H1 (cell line): ENCODE measurements at regions not wholly inside any gene's neighbourhood (a gene's known extent, or its start where the extent isn't known, plus 50 kb on each side); places are given as distances from the start of the nearest gene placed in this dataset.

Experiments used
- CTCF ChIA-PET: fragments of 300-600 bp; sonication (Branson Sonifier 250); formaldehyde crosslinking; loops from one replicate; lab custom pipeline; 2021; ENCODE audit not compliant: partially characterized antibody; lab: Charles Lee
- POLR2A ChIA-PET: fragments of 300-600 bp; sonication (Branson Sonifier 250); formaldehyde crosslinking; loops from one replicate; lab custom pipeline; 2021; ENCODE audit warnings: inconsistent platforms; ENCODE audit not compliant: partially characterized antibody; lab: Charles Lee
- DNase-seq, 2 experiments: peaks; one replicate each; pipeline versions ENCODE4 v3.0.0 to v3.0.0-alpha.2; 2010 to 2022; ENCODE audit warnings: low spot score in 2 of 2, low read depth in 1 of 2, mixed read lengths in 1 of 2
- FAIRE-seq: peaks from 2 replicates; lab custom pipeline; 2011; peaks lifted over from hg19 to GRCh38; lab: Jason Lieb, UNC
- H2AFZ ChIP-seq: 2 replicates; pipeline ENCODE4 v1.8.1; 2012; ENCODE audit warnings: low read length, inconsistent platforms
- H2AK5ac ChIP-seq: 2 replicates; pipeline ENCODE4 v1.6.1; 2013; ENCODE audit warnings: low read depth, low read length
- H2BK120ac ChIP-seq: replicated peaks from 2 replicates; pipeline ENCODE3; 2013; ENCODE audit warnings: low read depth, low read length, inconsistent platforms
- H2BK12ac ChIP-seq: 2 replicates; pipeline ENCODE4 v1.6.1; 2013; ENCODE audit warnings: low read depth, low read length
- H2BK15ac ChIP-seq: 2 replicates; pipeline ENCODE4 v1.6.1; 2013; ENCODE audit warnings: low read length
- H2BK20ac ChIP-seq: 2 replicates; pipeline ENCODE4 v1.6.1; 2013; ENCODE audit warnings: low read length
- H2BK5ac ChIP-seq: 2 replicates; pipeline ENCODE4 v1.6.1; 2013; ENCODE audit warnings: low read depth, low read length
- H3K14ac ChIP-seq: 2 replicates; pipeline ENCODE4 v1.6.1; 2013; ENCODE audit warnings: inconsistent platforms; ENCODE audit not compliant: insufficient read length
- H3K18ac ChIP-seq: 2 replicates; pipeline ENCODE4 v1.6.1; 2013; ENCODE audit warnings: low read length; ENCODE audit errors: extremely low read depth
- H3K23ac ChIP-seq: 2 replicates; pipeline ENCODE4 v1.6.1; 2013; ENCODE audit warnings: inconsistent platforms; ENCODE audit not compliant: insufficient read length
- H3K23me2 ChIP-seq: 2 replicates; pipeline ENCODE4 v1.6.1; 2013; ENCODE audit warnings: low read depth, low read length
- H3K27ac ChIP-seq: 2 replicates; pipeline ENCODE4 v1.6.1; 2011; ENCODE audit warnings: low read depth, low read length, inconsistent platforms
- H3K27me3 ChIP-seq, 4 experiments: replicated peaks in 1 of 4; 1 replicate in 1 of 4; 2 replicates in 3 of 4; pipeline versions ENCODE4 v1.6.1 to v1.8.1; 2011 to 2013; ENCODE audit warnings: low read length in 3 of 4, mild to moderate bottlenecking in 3 of 4, inconsistent platforms in 2 of 4, mixed read lengths in 2 of 4, moderate library complexity in 1 of 4; ENCODE audit not compliant: control insufficient read depth in 3 of 4, insufficient read depth in 3 of 4; ENCODE audit errors: extremely low read depth in 1 of 4
- H3K36me3 ChIP-seq, 4 experiments: 2 replicates each; pipeline versions ENCODE4 v1.6.1 to v1.8.1; 2011 to 2013; ENCODE audit warnings: mild to moderate bottlenecking in 4 of 4, low read length in 3 of 4, moderate library complexity in 2 of 4, control low read depth in 1 of 4, inconsistent platforms in 1 of 4; ENCODE audit not compliant: insufficient read depth in 4 of 4, control insufficient read depth in 2 of 4
- H3K4ac ChIP-seq: replicated peaks from 2 replicates; pipeline ENCODE3; 2013; ENCODE audit warnings: low read length, low read depth, mixed read lengths, inconsistent platforms; ENCODE audit not compliant: insufficient read length
- H3K4me1 ChIP-seq, 4 experiments: replicated peaks in 1 of 4; 1 replicate in 1 of 4; 2 replicates in 3 of 4; pipeline versions ENCODE4 v1.6.1 to v1.8.1; 2011 to 2013; ENCODE audit warnings: low read length in 3 of 4, inconsistent platforms in 2 of 4, mixed read lengths in 1 of 4; ENCODE audit not compliant: insufficient read depth in 4 of 4, control insufficient read depth in 3 of 4
- H3K4me2 ChIP-seq, 2 experiments: 2 replicates each; pipeline versions ENCODE4 v1.6.1 to v1.8.1; 2011 to 2013; ENCODE audit warnings: low read depth in 2 of 2, low read length in 2 of 2, control low read depth in 1 of 2, inconsistent platforms in 1 of 2, mild to moderate bottlenecking in 1 of 2; ENCODE audit not compliant: insufficient read depth in 1 of 2
- H3K4me3 ChIP-seq, 4 experiments: fragments of 200-600, 300-600 bp in 1 of 4; sonication (generic), shearing (Covaris generic), sonication (Bioruptor Twin) in 1 of 4; 2 replicates each; pipeline versions ENCODE4 v1.5.1 to v1.8.1; 2011 to 2016; ENCODE audit warnings: low read length in 4 of 4, low read depth in 3 of 4, control low read depth in 2 of 4, inconsistent platforms in 2 of 4, mild to moderate bottlenecking in 2 of 4, mixed read lengths in 1 of 4, moderate library complexity in 1 of 4; ENCODE audit not compliant: insufficient read depth in 2 of 4; ENCODE audit errors: extremely low read depth in 1 of 4
- H3K56ac ChIP-seq: replicated peaks from 2 replicates; pipeline ENCODE3; 2013; ENCODE audit warnings: low read depth, mild to moderate bottlenecking, mixed read lengths, low read length, inconsistent platforms; ENCODE audit not compliant: insufficient read length
- H3K79me1 ChIP-seq: 2 replicates; pipeline ENCODE4 v1.6.1; 2013; ENCODE audit warnings: low read depth, low read length, control low read depth
- H3K79me2 ChIP-seq, 2 experiments: 2 replicates each; pipeline versions ENCODE4 v1.6.1 to v1.8.1; 2012 to 2013; ENCODE audit warnings: low read length in 2 of 2, mild to moderate bottlenecking in 2 of 2, inconsistent platforms in 1 of 2; ENCODE audit not compliant: insufficient read depth in 2 of 2, control insufficient read depth in 1 of 2
- H3K9ac ChIP-seq, 4 experiments: replicated peaks in 1 of 4; 1 replicate in 1 of 4; 2 replicates in 3 of 4; pipeline versions ENCODE4 v1.6.1 to v1.8.1; 2011 to 2013; ENCODE audit warnings: low read depth in 3 of 4, low read length in 3 of 4, control low read depth in 2 of 4, mild to moderate bottlenecking in 2 of 4, moderate library complexity in 2 of 4, inconsistent platforms in 1 of 4; ENCODE audit errors: extremely low read depth in 1 of 4
- H3K9me3 ChIP-seq, 2 experiments: 2 replicates each; pipeline versions ENCODE4 v1.6.1 to v1.8.1; 2012 to 2013; ENCODE audit warnings: mild to moderate bottlenecking in 2 of 2, moderate library complexity in 2 of 2, control low read depth in 1 of 2, inconsistent platforms in 1 of 2, low read depth in 1 of 2, low read length in 1 of 2, mixed read lengths in 1 of 2; ENCODE audit not compliant: insufficient read depth in 2 of 2
- H4K20me1 ChIP-seq, 2 experiments: replicated peaks in 1 of 2; 2 replicates each; pipeline versions ENCODE3 to v1.8.1; 2011 to 2013; ENCODE audit warnings: inconsistent platforms in 2 of 2, low read length in 2 of 2, mild to moderate bottlenecking in 1 of 2; ENCODE audit not compliant: insufficient read depth in 2 of 2, control insufficient read depth in 1 of 2
- H4K5ac ChIP-seq: 2 replicates; pipeline ENCODE4 v1.6.1; 2013; ENCODE audit warnings: low read length, low read depth, mixed read lengths, inconsistent platforms; ENCODE audit not compliant: insufficient read length
- H4K8ac ChIP-seq: 2 replicates; pipeline ENCODE4 v1.8.0; 2013; ENCODE audit warnings: mild to moderate bottlenecking, moderate library complexity, low read length, inconsistent platforms; ENCODE audit not compliant: insufficient read depth; ENCODE audit errors: extremely low read depth
- H4K91ac ChIP-seq: replicated peaks from 2 replicates; pipeline ENCODE3; 2013; ENCODE audit warnings: low read length, mixed read lengths, inconsistent platforms; ENCODE audit not compliant: insufficient read length
- CHD1 ChIP-seq: IDR thresholded peaks from 2 replicates; pipeline ENCODE4 v1.6.1; 2012; ENCODE audit warnings: low read depth, low read length, improper control_type of control experiment
- HDAC6 ChIP-seq: IDR thresholded peaks from one replicate; pipeline ENCODE4 v1.7.1; 2012; ENCODE audit warnings: low read depth, mild to moderate bottlenecking, inconsistent platforms, low read length, moderate library complexity
- MAFK ChIP-seq: IDR thresholded peaks from 2 replicates; pipeline ENCODE4 v1.6.1; 2012; ENCODE audit warnings: low read depth, mild to moderate bottlenecking, improper control_type of control experiment, low read length
- NANOG ChIP-seq: IDR thresholded peaks from 2 replicates; pipeline ENCODE4 v1.6.1; 2011; ENCODE audit warnings: low read length, low read depth, mild to moderate bottlenecking, inconsistent platforms; ENCODE audit not compliant: insufficient read depth, poor library complexity, severe bottlenecking
- PHF8 ChIP-seq: fragments of 200-600 bp; sonication (generic); conservative IDR thresholded peaks from 2 replicates; pipeline ENCODE4 v1.7.1; 2012; ENCODE audit warnings: low read depth, mild to moderate bottlenecking, inconsistent platforms, low read length, moderate library complexity
- TAF1 ChIP-seq: IDR thresholded peaks from 2 replicates; pipeline ENCODE4 v1.6.1; 2011; ENCODE audit warnings: mild to moderate bottlenecking, low read depth, low read length
- TAF7 ChIP-seq: optimal IDR thresholded peaks from 2 replicates; pipeline ENCODE3; 2011; ENCODE audit warnings: low read depth, mild to moderate bottlenecking, inconsistent platforms, low read length, moderate library complexity, borderline replicate concordance
- TBP ChIP-seq: IDR thresholded peaks from 2 replicates; pipeline ENCODE4 v1.6.1; 2011; ENCODE audit warnings: low read depth, low read length, improper control_type of control experiment
- YY1 ChIP-seq: IDR thresholded peaks from 2 replicates; pipeline ENCODE4 v1.6.1; 2011; ENCODE audit warnings: low read depth, mild to moderate bottlenecking, low read length
- ZNF274 ChIP-seq: IDR thresholded peaks from 2 replicates; pipeline ENCODE4 v1.7.0; 2012; ENCODE audit warnings: low read length, borderline replicate concordance; ENCODE audit errors: extremely low read depth
- WGBS, 2 experiments: shearing (Covaris generic) in 1 of 2; methylation state at CpG; one replicate each; pipeline versions ENCODE4 v1.1.6 to v1.1.7; 2013 to 2015; ENCODE audit warnings: low lambda C conversion rate in 2 of 2, mixed read lengths in 2 of 2, inconsistent platforms in 1 of 2, low coverage in 1 of 2, missing lambda C conversion rate in 1 of 2; ENCODE audit not compliant: insufficient replicate concordance in 2 of 2, insufficient coverage in 1 of 2, insufficient read length in 1 of 2; ENCODE audit errors: extremely low coverage in 1 of 2, missing lambda C conversion rate in 1 of 2; 5-methylcytosine and 5-hydroxymethylcytosine counted together
- TF ChIP-seq, protein P1 (sequence below): IDR thresholded peaks from 2 replicates; pipeline ENCODE4 v1.6.1; 2012; ENCODE audit warnings: inconsistent platforms
- TF ChIP-seq, protein P2 (sequence below): IDR thresholded peaks from 2 replicates; pipeline ENCODE4 v1.6.1; 2011; ENCODE audit warnings: low read depth, mild to moderate bottlenecking, low read length; ENCODE audit not compliant: insufficient read depth

DNA sequence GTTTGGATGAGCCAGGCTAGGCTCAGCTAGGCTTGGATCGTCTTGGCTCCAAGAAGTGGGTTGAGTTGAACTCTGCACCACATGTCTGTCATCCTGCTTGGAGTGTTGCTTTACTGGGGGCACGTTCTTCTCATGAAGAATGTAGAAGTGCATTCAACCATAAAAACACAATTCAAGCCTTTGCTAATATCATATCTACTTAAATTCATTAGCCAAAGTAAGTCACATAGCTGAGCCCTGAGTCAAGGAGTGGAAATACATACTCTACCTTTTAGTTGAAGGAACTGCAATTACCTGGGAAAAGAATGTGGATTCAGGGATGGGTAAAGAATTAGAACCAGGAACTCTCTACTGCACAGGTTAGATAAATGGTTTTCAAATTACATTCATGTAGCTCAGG lies 360.4 kb upstream of the KCNH7 start:
- Histone ChIP-seq H3K4me3 (no peak overlapping the region), H2BK120ac (no peak overlapping the region), H3K27me3 (no peaks in the 10 kb centered on the region), H3K9me3 (no peaks in the 10 kb centered on the region), H3K79me1 (no peaks in the 10 kb centered on the region), H4K5ac (no peak overlapping the region), H3K79me2 (no peaks in the 10 kb centered on the region), H3K4ac (no peak overlapping the region), H3K4me1 (peaks cover 0 to 3% (median 0%) of the 10 kb centered on the region in 4 experiments; a peak in 1 of 7 replicates), H3K4me2 (no peak overlapping the region), H4K8ac (no peak overlapping the region), H3K27ac (no peak overlapping the region), H3K9ac (no peak overlapping the region), H3K18ac (no peak overlapping the region), H3K23ac (no peak overlapping the region), H2BK15ac (no peak overlapping the region), H3K14ac (no peak overlapping the region), H3K56ac (no peak overlapping the region), H3K23me2 (no peaks in the 10 kb centered on the region), H2BK12ac (no peak overlapping the region), H4K20me1 (no peaks in the 10 kb centered on the region), H3K36me3 (no peaks in the 10 kb centered on the region), H2BK5ac (no peak overlapping the region), H2AK5ac (no peak overlapping the region), H4K91ac (no peak overlapping the region), H2AFZ (no peak overlapping the region), H2BK20ac (no peak overlapping the region)
- no peak for FAIRE-seq
- DNase-seq = no peak
- 87% methylated on average over 2 of the region's 2 CpGs; no CpG with 5 or more reads in 1 of the 2 experiments for WGBS, 2 experiments
- no peak for TF ChIP-seq HDAC6
- TF ChIP-seq TAF1 = no peak
- TF ChIP-seq, protein P1, sequence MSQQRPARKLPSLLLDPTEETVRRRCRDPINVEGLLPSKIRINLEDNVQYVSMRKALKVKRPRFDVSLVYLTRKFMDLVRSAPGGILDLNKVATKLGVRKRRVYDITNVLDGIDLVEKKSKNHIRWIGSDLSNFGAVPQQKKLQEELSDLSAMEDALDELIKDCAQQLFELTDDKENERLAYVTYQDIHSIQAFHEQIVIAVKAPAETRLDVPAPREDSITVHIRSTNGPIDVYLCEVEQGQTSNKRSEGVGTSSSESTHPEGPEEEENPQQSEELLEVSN = no peak
- no peak for TF ChIP-seq CHD1
- TF ChIP-seq TBP = no peak
- no peak for TF ChIP-seq MAFK
- TF ChIP-seq NANOG = no peak
- TF ChIP-seq ZNF274 = no peak
- no peak for TF ChIP-seq PHF8
- no peak for TF ChIP-seq YY1
- TF ChIP-seq TAF7 = no peak
- TF ChIP-seq, protein P2, sequence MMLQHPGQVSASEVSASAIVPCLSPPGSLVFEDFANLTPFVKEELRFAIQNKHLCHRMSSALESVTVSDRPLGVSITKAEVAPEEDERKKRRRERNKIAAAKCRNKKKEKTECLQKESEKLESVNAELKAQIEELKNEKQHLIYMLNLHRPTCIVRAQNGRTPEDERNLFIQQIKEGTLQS = no peak
- ChIA-PET CTCF (interaction anchor here (0.8 to 1.7 kb wide), 5 partner anchors 10 to 1280 kb away, joined by 3 to 4 read pairs (median 3); no protein-coding TSS in a partner anchor), POLR2A (no interaction called here)
